ENCODE measurements at regions not wholly inside any gene's neighbourhood (a gene's known extent, or its start where the extent isn't known, plus 50 kb on each side); places are given as distances from the start of the nearest gene placed in this dataset.

DNA sequence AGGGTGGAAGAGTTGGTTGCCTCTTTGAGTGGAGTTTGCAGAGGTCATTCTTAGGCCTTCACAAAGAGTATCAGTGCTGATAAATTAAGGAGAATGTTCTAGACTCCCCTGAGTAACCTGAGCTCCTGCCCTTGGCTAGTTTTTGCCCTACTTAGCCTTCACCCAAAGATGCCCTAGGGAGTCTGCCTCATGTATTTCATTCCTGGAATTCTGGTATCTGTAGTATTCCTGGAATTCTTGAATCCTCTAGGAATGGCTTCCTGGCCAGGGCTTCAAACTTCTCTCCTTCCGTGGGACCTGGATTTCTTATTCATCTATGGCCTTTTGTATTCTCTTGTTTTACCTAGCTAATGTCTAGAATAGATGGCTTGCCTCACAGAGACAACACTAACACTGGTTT is 701.1 kb downstream of the NOVA1 start:
- H3K4me1 ChIP-seq = no peaks in the 10 kb centered on the region
- no peaks in the 10 kb centered on the region for H3K36me3 ChIP-seq
- no peak for DNase-seq (ENCODE audit: low spot score)
- H3K27me3 ChIP-seq = no peaks in the 10 kb centered on the region
- H3K9me3 ChIP-seq = no peaks in the 10 kb centered on the region
- H3K4me3 ChIP-seq = no peak overlapping the region
- H3K27ac ChIP-seq = no peak overlapping the region
- TF ChIP-seq, protein P1, sequence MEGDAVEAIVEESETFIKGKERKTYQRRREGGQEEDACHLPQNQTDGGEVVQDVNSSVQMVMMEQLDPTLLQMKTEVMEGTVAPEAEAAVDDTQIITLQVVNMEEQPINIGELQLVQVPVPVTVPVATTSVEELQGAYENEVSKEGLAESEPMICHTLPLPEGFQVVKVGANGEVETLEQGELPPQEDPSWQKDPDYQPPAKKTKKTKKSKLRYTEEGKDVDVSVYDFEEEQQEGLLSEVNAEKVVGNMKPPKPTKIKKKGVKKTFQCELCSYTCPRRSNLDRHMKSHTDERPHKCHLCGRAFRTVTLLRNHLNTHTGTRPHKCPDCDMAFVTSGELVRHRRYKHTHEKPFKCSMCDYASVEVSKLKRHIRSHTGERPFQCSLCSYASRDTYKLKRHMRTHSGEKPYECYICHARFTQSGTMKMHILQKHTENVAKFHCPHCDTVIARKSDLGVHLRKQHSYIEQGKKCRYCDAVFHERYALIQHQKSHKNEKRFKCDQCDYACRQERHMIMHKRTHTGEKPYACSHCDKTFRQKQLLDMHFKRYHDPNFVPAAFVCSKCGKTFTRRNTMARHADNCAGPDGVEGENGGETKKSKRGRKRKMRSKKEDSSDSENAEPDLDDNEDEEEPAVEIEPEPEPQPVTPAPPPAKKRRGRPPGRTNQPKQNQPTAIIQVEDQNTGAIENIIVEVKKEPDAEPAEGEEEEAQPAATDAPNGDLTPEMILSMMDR (IDR thresholded peaks at IDR 0.05) = no peak

DNA sequence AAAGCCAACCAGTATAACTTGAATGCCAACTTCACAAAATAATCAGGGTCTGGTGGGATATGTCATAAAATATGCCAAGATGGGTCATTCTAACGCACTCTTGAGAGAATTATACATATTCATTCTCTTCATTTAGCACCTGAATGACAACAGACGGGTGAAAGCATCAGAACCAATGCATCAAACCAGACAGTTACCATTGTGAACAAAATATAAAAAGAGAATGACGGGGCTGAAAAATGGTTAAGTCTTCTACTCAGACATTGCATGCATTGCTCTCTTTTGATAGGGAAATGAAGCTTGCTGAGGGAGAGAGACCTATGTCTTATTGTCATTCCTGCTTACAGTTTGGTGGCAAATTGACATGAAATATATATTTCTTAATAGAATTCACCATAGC is 702.1 kb downstream of the NOVA1 start:
- TF ChIP-seq, protein P1 (IDR thresholded peaks at IDR 0.05) = no peak
- Histone ChIP-seq H3K4me3 (no peak overlapping the region), H3K27ac (no peak overlapping the region), H3K9me3 (no peaks in the 10 kb centered on the region), H3K36me3 (no peaks in the 10 kb centered on the region), H3K27me3 (no peaks in the 10 kb centered on the region), H3K4me1 (no peaks in the 10 kb centered on the region)
- DNase-seq (ENCODE audit: low spot score) = no peak

DNA sequence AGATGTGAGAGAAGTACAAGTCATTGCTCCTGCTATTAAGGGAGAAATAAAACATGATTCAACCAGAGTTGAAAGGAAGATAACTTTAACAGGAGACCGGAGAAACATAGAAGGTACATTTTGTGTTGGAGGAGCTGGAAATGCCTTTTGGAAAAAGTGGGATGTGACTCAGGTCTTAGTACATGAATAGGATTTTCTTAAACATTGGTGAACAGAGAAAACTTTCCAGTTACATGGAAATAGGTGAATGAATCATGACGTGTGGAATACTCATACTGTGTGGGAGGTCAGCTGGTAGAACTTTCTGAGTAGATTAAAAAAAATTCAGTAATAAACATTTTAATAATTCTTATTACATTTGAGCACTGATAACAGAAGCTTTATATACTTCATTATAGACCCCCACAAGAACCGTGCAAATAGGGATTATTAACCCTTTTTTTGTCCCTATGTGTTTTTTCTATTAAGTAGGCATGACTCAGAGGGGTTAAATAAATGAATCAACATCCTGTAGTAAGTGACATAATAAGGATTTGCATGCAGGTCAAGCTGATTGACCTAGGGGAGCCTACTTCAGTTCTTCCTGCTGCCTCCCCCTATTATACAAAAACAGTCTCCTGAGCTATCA is 710.5 kb downstream of the NOVA1 start:
- no peak for DNase-seq (ENCODE audit: low spot score)
- Histone ChIP-seq H3K9me3 (no peaks in the 10 kb centered on the region), H3K36me3 (no peaks in the 10 kb centered on the region), H3K27me3 (no peaks in the 10 kb centered on the region), H3K4me3 (no peak overlapping the region), H3K4me1 (no peaks in the 10 kb centered on the region), H3K27ac (no peak overlapping the region)
- TF ChIP-seq, protein P1 (IDR thresholded peaks at IDR 0.05) = no peak

DNA sequence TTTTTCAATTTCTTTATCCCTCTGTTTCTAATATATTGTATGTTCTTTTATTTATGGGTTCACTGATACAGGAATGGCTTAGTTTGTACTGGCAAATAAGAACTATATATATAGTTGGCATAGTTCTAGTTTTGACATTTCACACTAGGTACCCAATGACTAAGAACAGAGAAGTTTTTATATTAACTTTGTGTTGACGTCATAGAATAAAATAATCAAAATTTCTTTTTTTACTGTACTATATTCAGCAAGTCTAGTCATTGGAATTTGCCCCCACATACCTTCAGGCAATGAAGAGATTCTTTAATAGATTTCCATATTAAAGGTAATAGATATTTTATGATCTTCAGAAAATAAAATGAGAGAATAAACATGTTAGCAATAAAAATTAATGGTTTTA is 713.2 kb downstream of the NOVA1 start:
- no peaks in the 10 kb centered on the region for H3K36me3 ChIP-seq
- DNase-seq (ENCODE audit: low spot score) = no peak
- no peaks in the 10 kb centered on the region for H3K9me3 ChIP-seq
- no peak overlapping the region for H3K4me3 ChIP-seq
- H3K27ac ChIP-seq = no peak overlapping the region
- no peaks in the 10 kb centered on the region for H3K4me1 ChIP-seq
- H3K27me3 ChIP-seq = no peaks in the 10 kb centered on the region
- TF ChIP-seq, protein P1 (IDR thresholded peaks at IDR 0.05) = no peak

DNA sequence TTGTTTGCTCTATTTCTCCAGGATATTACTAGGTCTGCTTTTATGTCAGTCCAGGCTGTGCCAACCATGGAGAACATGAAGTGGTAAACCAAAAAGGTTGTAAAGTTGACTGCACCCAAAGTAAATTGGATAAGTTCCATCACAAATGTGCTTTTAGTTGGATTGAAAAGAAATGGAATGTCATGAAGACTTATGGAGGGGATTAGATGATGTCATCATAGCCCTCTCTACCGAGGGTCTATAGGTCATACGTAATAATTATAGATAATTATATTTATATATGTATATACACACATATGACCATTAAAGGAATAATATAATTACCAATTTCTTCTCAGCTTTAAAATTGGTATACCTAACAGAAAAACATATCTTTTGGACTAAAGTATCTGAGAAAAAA is 714.9 kb downstream of the NOVA1 start:
- H3K4me1 ChIP-seq = no peaks in the 10 kb centered on the region
- no peak for DNase-seq (ENCODE audit: low spot score)
- TF ChIP-seq, protein P1 (IDR thresholded peaks at IDR 0.05) = no peak
- no peak overlapping the region for H3K27ac ChIP-seq
- H3K9me3 ChIP-seq = no peaks in the 10 kb centered on the region
- no peaks in the 10 kb centered on the region for H3K36me3 ChIP-seq
- H3K27me3 ChIP-seq = no peaks in the 10 kb centered on the region
- no peak overlapping the region for H3K4me3 ChIP-seq

DNA sequence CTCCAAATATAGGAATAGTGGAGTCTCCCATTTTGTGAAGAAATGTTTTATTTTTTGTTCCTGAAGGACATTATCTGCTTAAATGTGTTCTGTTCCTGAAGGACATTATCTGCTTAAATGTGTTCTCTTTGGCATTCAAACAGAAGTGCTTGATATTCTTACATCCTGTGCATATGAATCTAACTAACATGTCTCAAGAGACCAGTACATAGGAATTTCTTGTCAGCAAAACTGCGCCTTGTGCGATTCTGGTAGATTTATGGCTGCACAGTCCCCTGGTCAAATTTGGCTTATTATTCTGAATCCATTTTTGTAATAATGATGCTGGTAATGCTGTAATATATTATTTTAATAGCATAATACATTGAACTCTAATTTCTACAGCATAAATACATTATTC is 722.4 kb downstream of the NOVA1 start:
- Histone ChIP-seq H3K4me3 (no peak overlapping the region), H3K4me1 (no peaks in the 10 kb centered on the region), H3K27me3 (no peaks in the 10 kb centered on the region), H3K36me3 (no peaks in the 10 kb centered on the region), H3K27ac (no peak overlapping the region), H3K9me3 (no peaks in the 10 kb centered on the region)
- no peak for DNase-seq (ENCODE audit: low spot score)
- TF ChIP-seq, protein P1 (IDR thresholded peaks at IDR 0.05) = no peak

All from right atrium auricular region (tissue), 2 donors.